Left ventricle myocardium superior (tissue), 1 donor: ENCODE measurements at regions not wholly inside any gene's neighbourhood (a gene's known extent, or its start where the extent isn't known, plus 50 kb on each side); places are given as distances from the start of the nearest gene placed in this dataset.
"Not testable (repeated sequence)": the region's sequence is repeated elsewhere in the genome, so short reads cannot be mapped to it uniquely, and the experiment has no call there.

Experiments
- ATAC-seq: fragments of 200-7000 bp; cut with Tn5 transposase; one replicate; pipeline ENCODE4 v1.9.1; 2020; ENCODE audit warnings: mild to moderate bottlenecking, moderate library complexity
- DNase-seq: peaks from one replicate; pipeline ENCODE4 v3.0.0-alpha.2; 2020
- intact Hi-C: fragments of 100-400 bp; cut with micrococcal nuclease; formaldehyde crosslinking; loops from one replicate; pipeline ENCODE4 v1.11.0; 2022
- donor health status: DM: no; HTN: yes; CAD: no; lungs with severe emphysema.

- intact Hi-C loops = no loop called here
- peak; percentile 68 for ATAC-seq
These were observed 972.0 kb upstream of the CITED2 start for GRCh38 chr6:140346428-140346827.

DNA sequence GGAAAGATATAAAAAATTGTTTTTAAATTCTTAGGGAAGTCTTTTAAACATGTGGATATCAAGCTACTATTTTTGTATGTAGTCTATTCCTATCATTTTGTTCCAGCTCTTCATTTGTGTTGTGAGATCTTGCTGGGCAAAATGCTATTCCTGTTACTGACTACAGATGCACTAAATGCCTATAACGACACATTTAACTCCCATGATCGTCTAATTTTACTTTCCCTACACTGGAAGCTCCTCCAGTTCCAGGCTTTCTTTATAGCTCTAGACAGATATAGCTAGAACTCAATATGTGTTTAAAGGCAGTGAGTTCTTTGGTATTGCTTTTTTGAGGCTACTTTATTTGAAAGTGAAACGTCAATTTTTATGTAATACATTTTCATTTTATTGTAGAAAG lies 971.5 kb upstream of the CITED2 start:
- intact Hi-C loops = no loop called here
- no peak for DNase-seq
- peak; percentile 45 for ATAC-seq

More at GRCh38 chr6:140346428-140346827, 972.0 kb upstream of the CITED2 start:
- no peak for DNase-seq

GRCh38 chr6:140344142-140344913 lies 969.9 kb upstream of the CITED2 start:
- peak; percentile 82 for ATAC-seq
- DNase-seq = no peak
- intact Hi-C loops = no loop called here

DNA sequence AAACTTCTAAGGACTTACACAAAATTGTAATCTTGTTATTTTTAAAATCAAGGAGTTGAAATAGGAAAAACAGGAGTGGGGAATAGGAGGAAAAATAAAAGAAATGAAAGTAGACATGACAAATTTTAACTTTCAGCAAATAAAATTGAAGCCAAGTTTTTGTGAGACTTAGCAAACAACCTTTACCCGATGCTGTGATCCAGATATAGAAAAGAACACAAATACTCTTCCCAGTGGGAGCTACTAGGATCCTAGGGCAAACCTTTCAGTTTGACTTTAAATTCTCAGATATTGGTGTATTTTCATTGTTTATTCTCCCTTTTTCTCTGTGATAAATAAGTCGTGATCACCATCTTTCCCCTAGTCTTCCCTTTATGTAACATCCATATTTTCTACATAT lies 968.7 kb upstream of the CITED2 start:
- intact Hi-C loops = no loop called here
- ATAC-seq (no peak), DNase-seq (no peak)

- no peak for DNase-seq
- intact Hi-C loops = no loop called here
- no peak for ATAC-seq
These were observed 966.8 kb upstream of the CITED2 start for GRCh38 chr6:140341272-140341671.

DNA sequence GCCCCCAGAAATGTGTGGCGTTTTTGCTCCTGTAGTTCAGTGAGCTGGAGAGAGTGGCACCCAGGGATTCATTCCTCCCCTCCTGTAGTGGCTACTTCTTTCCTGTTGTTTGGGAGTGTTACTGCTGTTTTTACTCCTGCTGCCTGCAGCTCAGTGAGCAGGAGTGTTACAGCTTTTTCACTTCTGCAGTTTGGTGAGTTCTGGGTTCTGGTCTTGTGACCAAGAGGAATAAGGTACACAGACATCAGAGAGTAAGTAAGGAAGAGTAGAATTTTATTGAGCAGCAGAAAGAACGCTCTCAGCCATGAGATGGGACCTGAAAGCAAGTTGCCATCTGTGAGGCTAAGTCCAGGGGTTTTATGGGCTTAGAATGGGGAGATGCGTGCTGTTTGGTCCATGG lies 966.3 kb upstream of the CITED2 start:
- DNase-seq (no peak), ATAC-seq (no peak)
- intact Hi-C loops = no loop called here

DNA sequence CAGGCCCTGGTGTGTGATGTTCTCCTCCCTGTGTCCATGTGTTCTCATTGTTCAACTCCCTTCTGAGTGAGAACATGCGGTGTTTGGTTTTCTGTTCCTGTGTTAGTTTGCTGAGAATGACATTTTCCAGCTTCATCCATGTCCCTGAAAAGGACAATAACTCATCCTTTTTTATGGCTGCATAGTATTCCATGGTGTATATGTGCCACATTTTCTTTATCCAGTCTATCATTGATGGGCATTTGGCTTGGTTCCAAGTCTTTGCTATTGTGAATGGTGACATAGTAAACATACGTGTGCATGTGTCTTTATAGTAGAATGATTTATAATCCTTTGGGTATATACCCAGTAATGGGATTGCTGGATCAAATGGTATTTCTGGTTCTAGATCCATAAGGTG lies 964.6 kb upstream of the CITED2 start:
- DNase-seq, ATAC-seq, intact Hi-C loops: not testable (repeated sequence)

GRCh38 chr6:140321891-140322290 lies 947.4 kb upstream of the CITED2 start:
- DNase-seq (no peak), ATAC-seq (no peak)
- intact Hi-C loops = no loop called here

DNA sequence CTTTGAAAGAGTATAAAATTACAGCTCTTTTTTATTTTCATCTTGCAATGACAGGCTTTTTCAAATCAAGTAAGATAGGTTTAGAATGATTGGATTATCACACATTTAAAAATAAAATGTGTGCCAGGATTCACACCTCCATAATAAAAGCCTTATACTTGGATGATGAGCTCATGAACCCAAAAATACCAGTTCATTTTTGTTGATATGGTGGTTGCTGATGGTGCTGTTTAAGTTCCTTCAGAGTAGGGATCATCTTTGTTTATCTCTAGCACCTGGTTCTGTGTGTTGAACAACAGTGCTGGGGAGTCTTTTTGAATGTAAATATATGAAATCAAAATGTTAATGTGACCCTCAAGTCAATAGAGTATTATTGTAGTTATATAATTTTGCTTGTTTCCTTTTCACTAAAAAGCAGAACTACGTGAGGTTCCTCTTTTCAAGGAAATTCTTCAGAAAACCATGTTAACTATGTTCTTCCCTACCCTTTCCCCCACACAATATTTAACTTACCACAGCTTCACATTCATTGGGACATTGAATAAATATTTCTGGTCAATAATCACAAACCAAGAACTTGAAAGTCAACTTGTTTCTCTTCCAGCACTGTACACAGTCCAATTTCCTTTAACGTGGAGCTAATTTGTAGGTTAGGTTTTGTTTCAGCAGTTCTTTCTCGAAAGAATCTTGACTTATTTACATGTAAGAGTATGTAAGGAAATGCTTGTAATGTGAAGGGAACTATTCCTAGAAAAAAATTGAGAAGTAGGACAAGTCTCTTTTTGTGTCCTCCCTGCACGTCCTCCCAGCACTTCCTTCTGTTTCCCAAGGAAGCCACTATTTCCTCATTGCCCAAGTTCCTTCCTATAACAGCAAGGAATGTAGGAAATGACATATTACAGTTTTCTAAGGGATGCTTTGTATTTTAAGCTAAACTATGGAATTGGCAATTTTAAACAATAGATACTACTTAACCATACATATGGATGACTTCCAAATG lies 945.9 kb upstream of the CITED2 start:
- ATAC-seq (peak; percentile 46), DNase-seq (no peak)
- intact Hi-C loops = no loop called here

GRCh38 chr6:140319209-140319608 lies 944.8 kb upstream of the CITED2 start:
- no peak for ATAC-seq
- intact Hi-C loops = no loop called here
- no peak for DNase-seq

DNA sequence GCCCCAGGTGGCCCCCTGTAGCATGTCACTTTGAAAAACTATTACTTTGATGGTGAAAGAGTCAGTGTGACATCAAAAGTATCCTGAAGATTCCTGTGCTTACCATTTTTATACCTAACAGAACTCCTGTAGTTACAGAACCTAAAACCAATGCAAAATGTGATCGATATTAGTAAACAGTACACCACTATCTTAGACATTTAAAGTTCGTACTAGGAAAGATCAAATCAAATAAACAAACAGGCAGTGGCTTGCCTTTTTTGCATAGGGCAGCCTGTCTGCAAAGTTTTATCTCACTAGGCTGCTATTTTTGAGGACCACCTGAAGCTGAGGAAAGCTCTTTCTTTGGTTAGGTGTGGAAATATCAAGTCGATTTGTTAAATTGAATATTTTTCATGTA lies 944.0 kb upstream of the CITED2 start:
- ATAC-seq = no peak
- DNase-seq = no peak
- intact Hi-C loops = no loop called here

DNA sequence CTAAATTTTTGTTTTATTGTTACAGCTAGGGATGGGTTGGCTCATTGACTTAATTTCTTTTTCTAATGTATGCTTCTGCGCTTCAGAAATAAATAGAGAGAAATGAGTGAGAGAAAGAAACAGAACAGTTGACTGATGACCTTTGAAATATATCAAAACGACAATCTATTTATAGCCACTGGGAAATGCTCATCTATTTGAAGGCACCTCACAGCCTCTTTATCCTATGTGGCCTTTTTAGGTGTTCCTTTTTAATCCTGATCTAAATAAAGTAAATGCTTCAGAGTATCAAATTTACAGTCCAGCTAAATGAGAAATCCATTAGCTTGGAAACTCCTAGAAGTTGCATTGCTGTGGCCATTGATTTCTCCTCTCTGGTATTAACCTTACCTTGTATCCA lies 943.5 kb upstream of the CITED2 start:
- ATAC-seq (peak; percentile 43), DNase-seq (no peak)
- intact Hi-C loops = no loop called here

DNA sequence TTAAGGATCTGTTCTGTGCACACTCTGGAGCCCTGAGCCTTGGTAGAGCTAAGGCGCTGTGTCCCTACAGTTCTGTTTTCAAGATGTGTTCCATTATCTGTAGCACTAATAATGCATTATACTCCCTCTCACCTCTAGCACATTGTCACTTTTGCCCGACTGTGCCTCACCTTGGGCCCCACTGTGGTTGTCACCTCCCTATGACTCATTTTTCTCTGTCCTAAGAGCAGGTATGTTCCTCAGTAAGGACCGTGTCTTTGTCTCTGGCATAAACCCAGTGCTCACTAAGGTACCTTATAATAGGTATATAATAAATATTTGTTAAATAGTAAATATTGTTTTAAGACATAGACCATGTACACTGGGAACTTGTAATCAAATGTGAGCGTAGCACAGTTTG lies 942.5 kb upstream of the CITED2 start:
- ATAC-seq = no peak
- intact Hi-C loops = no loop called here
- no peak for DNase-seq

GRCh38 chr6:140314682-140315081 lies 940.2 kb upstream of the CITED2 start:
- intact Hi-C loops = no loop called here

DNA sequence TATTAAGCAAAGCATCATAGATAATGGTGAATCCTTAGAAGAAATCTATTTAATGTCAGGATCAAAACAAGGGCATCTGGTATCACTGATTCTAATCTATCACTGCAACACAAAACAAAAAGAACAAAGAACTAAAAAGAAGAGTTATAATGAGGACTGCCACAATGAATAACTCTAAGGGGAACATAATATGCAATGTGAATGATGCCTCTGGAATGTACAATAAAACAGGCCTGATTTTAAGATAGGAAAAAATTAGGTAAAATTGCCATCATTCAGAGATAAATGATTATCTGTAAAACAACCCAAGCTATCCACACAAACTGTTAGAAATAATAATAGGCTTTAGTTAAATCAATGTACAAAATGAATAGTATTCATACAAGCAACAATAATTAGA lies 936.7 kb upstream of the CITED2 start:
- no peak for ATAC-seq
- no peak for DNase-seq
- intact Hi-C loops = no loop called here

More at GRCh38 chr6:140314682-140315081, 940.2 kb upstream of the CITED2 start:
- ATAC-seq (no peak), DNase-seq (no peak)

- ATAC-seq (no peak), DNase-seq (no peak)
- intact Hi-C loops = no loop called here
These were observed 928.9 kb upstream of the CITED2 start for GRCh38 chr6:140303218-140303949.

DNA sequence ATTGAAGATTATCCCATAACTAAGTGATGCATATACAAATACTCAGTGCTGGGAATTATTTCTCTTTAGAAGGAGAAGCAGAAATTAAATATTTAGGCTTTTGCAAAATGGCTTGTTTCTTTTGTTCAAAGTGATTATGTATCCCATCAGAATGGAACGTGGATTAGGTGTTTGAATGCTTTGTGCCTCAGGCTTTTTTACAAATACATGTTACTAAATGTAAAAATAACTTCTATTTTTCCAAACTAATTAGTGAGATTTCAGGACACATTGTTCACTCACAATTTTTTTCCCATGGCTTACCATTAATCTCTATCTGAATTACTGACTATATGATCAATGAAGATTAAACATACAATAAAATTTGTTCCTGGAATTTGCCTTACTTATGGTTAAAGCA lies 925.9 kb upstream of the CITED2 start:
- ATAC-seq = no peak
- intact Hi-C loops = no loop called here

DNA sequence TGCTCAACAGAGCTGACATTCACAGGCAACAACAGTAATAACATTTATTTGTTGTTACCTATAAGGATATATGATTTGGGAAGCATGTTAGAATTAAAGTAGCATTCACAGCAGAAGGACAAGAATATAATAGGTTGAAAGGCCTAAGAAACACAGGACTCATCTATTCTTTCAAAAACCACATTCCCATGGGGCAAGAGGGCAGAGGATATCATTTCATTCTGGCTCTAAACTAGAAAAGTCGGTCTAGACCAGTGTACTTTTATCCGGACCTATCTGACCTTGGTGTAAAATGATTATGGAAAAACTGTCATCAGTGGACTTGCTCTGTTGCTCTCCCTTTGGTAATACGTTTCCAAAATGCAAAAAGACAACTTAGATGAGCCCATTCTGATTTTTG lies 914.7 kb upstream of the CITED2 start:
- intact Hi-C loops = no loop called here
- ATAC-seq = no peak
- DNase-seq = no peak

More for the DNA sequence above, 925.9 kb upstream of the CITED2 start:
- no peak for DNase-seq

- ATAC-seq (no peak), DNase-seq (no peak)
- intact Hi-C loops = no loop called here
These were observed 911.7 kb upstream of the CITED2 start for GRCh38 chr6:140285998-140286690.
